ENCODE measurements at regions not wholly inside any gene's neighbourhood (a gene's known extent, or its start where the extent isn't known, plus 50 kb on each side); places are given as distances from the start of the nearest gene placed in this dataset.

DNA sequence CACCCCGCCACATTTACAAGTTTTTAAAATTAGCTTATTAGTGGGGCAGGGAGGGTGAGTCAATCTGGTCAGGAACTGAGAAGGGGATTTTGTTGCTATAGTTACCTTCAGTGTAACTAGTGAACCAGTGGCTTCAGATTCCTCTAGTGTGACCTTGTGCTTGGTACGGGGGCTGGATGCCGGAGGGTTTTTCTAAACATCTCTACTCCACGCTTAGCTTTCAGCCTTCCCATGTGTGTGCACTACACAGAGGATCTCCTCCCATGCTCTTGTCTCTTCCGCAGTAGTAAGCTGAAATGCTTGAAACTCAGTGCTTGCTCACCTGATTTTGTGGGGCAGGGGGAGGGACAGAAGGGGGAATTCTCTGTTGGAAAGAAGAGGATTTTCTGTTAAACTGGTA, 67.9 kb upstream of the AKAP13 start:
- TF ChIP-seq, protein P1, sequence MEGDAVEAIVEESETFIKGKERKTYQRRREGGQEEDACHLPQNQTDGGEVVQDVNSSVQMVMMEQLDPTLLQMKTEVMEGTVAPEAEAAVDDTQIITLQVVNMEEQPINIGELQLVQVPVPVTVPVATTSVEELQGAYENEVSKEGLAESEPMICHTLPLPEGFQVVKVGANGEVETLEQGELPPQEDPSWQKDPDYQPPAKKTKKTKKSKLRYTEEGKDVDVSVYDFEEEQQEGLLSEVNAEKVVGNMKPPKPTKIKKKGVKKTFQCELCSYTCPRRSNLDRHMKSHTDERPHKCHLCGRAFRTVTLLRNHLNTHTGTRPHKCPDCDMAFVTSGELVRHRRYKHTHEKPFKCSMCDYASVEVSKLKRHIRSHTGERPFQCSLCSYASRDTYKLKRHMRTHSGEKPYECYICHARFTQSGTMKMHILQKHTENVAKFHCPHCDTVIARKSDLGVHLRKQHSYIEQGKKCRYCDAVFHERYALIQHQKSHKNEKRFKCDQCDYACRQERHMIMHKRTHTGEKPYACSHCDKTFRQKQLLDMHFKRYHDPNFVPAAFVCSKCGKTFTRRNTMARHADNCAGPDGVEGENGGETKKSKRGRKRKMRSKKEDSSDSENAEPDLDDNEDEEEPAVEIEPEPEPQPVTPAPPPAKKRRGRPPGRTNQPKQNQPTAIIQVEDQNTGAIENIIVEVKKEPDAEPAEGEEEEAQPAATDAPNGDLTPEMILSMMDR (IDR thresholded peaks at IDR 0.05) = no peak
- no peak for TF ChIP-seq POLR2A (IDR thresholded peaks at IDR 0.05)

All from uterus (tissue), 2 donors.